ENCODE measurements at regions not wholly inside any gene's neighbourhood (a gene's known extent, or its start where the extent isn't known, plus 50 kb on each side); places are given as distances from the start of the nearest gene placed in this dataset.

DNA sequence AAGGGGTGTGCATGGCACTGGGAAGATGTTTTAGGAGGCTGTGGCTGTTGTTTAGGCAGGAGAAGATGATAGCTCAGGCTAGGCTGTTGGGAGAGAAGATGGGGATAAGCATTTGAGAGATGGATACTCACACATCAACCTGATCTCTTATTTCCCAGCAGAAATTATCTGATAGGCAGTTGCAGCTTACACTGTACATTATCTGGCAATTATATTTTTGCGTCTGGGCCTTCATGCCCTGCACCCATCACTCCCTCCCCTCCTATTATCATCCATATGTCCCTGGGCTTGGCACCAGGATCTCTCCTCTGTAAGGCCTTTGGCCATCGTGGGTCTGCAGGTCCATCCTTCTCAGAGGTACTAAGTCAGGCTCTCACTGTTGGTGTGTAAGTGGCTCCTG lies 401.0 kb upstream of the EEF2KMT start:
- no peaks in the 10 kb centered on the region for H3K9me3 ChIP-seq (ENCODE audit: low read length)
- no peak overlapping the region for H3K4me3 ChIP-seq (ENCODE audit: low read length)
- no peak for DNase-seq
- no peak overlapping the region for H3K27ac ChIP-seq (ENCODE audit: low read depth, low read length)
- no peak overlapping the region for H3K27ac Mint-ChIP-seq
- no peaks in the 10 kb centered on the region for H3K36me3 ChIP-seq (ENCODE audit: insufficient read depth, low read length)
- no peak overlapping the region for H3K4me3 Mint-ChIP-seq
- peaks cover 0 to 13% (median 4%) of the 10 kb centered on the region in 5 donors for H3K9me3 Mint-ChIP-seq
- no peaks in the 10 kb centered on the region for H3K36me3 Mint-ChIP-seq
- no peaks in the 10 kb centered on the region for H3K4me1 Mint-ChIP-seq
- ChIA-PET POLR2A (no interaction called here), CTCF (no interaction called here)
- peaks cover 7% of the 10 kb centered on the region in 2 donors for H3K27me3 Mint-ChIP-seq
- no peaks in the 10 kb centered on the region for H3K27me3 ChIP-seq (ENCODE audit: insufficient read depth, low read length, poor library complexity, severe bottlenecking)
- no peaks in the 10 kb centered on the region for H3K4me1 ChIP-seq (ENCODE audit: insufficient read depth, low read length)

DNA sequence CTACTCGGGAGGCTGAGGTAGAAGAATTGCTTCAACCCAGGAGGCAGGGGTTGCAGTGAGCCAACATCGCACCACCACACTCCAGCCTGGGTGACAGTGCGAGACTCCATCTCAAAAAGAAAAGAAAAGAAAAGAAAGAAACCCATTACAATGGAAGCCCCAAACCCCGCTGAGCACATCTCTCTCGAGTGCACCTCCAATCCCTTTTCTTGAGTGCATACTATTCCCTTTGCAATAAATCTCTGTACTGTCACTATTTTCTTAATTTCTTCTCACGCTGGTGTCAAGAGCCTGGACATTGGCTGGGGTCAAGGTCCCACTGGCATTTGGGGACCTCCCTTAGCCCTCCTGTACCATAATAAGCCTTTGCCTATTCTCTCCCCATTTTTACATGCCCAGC lies 398.4 kb upstream of the EEF2KMT start:
- Histone ChIP-seq H3K4me3 (ENCODE audit: low read length) (no peak overlapping the region), H3K4me1 (ENCODE audit: insufficient read depth, low read length) (no peaks in the 10 kb centered on the region), H3K27ac (ENCODE audit: low read depth, low read length) (no peak overlapping the region), H3K36me3 (ENCODE audit: insufficient read depth, low read length) (no peaks in the 10 kb centered on the region), H3K9me3 (ENCODE audit: low read length) (no peaks in the 10 kb centered on the region), H3K27me3 (ENCODE audit: insufficient read depth, low read length, poor library complexity, severe bottlenecking) (no peaks in the 10 kb centered on the region)
- CTCF ChIA-PET, result no interaction called here
- Mint-ChIP-seq H3K36me3 (no peaks in the 10 kb centered on the region), H3K27me3 (peaks cover 7 to 17% of the 10 kb centered on the region in 2 donors), H3K4me1 (no peaks in the 10 kb centered on the region), H3K9me3 (peaks cover 0 to 13% (median 3%) of the 10 kb centered on the region in 5 donors), H3K27ac (no peak overlapping the region), H3K4me3 (no peak overlapping the region)
- POLR2A ChIA-PET, result no interaction called here
- DNase-seq, result no peak

DNA sequence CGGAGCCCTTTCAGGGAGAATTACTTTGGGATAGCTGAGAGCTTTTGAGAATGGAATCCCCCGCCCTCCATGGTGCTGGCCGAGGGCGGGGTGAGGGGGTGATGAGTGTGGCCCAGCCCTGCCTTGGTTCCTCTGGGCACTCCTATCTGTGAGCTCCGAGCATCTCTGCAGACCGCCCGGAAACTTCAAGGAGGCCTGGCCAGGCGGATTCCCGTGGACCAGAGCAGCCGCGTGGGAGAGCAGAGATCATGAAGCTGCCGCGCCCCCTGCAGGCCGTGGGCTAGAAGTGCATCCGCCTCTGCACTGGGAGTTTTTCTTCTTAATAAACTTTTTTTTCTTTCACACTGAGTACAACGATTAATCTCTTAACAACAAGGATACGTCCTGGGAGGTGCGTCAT lies 392.9 kb upstream of the EEF2KMT start:
- peaks cover 0 to 17% of the 10 kb centered on the region in 2 donors for H3K27me3 Mint-ChIP-seq
- Histone ChIP-seq H3K27ac (ENCODE audit: low read depth, low read length) (no peak overlapping the region), H3K4me3 (ENCODE audit: low read length) (no peak overlapping the region), H3K4me1 (ENCODE audit: insufficient read depth, low read length) (no peaks in the 10 kb centered on the region), H3K27me3 (ENCODE audit: insufficient read depth, low read length, poor library complexity, severe bottlenecking) (no peaks in the 10 kb centered on the region), H3K36me3 (ENCODE audit: insufficient read depth, low read length) (no peaks in the 10 kb centered on the region), H3K9me3 (ENCODE audit: low read length) (no peaks in the 10 kb centered on the region)
- peaks cover 0 to 9% (median 0%) of the 10 kb centered on the region in 5 donors for H3K9me3 Mint-ChIP-seq
- no peak for DNase-seq
- CTCF ChIA-PET, result interaction anchor here (0.7 kb wide), 1 partner anchor 100 kb away, joined by 3 read pairs; no protein-coding TSS in a partner anchor
- no peak overlapping the region for H3K4me3 Mint-ChIP-seq
- POLR2A ChIA-PET, result no interaction called here
- H3K4me1 Mint-ChIP-seq, result no peaks in the 10 kb centered on the region
- no peak overlapping the region for H3K27ac Mint-ChIP-seq
- no peaks in the 10 kb centered on the region for H3K36me3 Mint-ChIP-seq

DNA sequence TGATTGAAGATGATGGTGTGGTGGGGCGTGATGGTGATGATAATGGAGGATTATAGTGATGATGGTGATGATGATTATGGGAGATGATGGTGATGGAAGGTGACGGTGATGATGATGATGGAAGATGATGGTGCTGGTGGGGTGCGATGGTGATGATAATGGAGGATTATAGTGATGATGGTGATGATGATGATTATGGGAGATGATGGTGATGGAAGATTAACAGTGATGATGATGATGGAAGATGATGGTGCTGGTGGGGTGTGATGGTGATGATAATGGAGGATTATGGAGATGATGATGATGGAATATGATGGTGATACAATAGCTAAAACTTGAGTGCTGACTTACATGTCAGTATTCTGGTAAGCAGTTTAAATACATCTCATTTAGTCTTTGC lies 391.0 kb upstream of the EEF2KMT start:
- Mint-ChIP-seq H3K36me3 (no peaks in the 10 kb centered on the region), H3K4me1 (no peaks in the 10 kb centered on the region), H3K4me3 (no peak overlapping the region), H3K27me3 (peaks cover 2 to 13% of the 10 kb centered on the region in 2 donors), H3K9me3 (peaks cover 0 to 8% (median 0%) of the 10 kb centered on the region in 5 donors), H3K27ac (no peak overlapping the region)
- Histone ChIP-seq H3K27ac (ENCODE audit: low read depth, low read length) (no peak overlapping the region), H3K4me3 (ENCODE audit: low read length) (no peak overlapping the region), H3K4me1 (ENCODE audit: insufficient read depth, low read length) (no peaks in the 10 kb centered on the region), H3K36me3 (ENCODE audit: insufficient read depth, low read length) (no peaks in the 10 kb centered on the region), H3K27me3 (ENCODE audit: insufficient read depth, low read length, poor library complexity, severe bottlenecking) (no peaks in the 10 kb centered on the region), H3K9me3 (ENCODE audit: low read length) (no peaks in the 10 kb centered on the region)
- DNase-seq, result no peak
- ChIA-PET CTCF (no interaction called here), POLR2A (no interaction called here)

- ChIA-PET CTCF (interaction anchor here (1.4 kb wide), 1 partner anchor 10 kb away, joined by 3 read pairs; no protein-coding TSS in a partner anchor), POLR2A (no interaction called here)
- no peaks in the 10 kb centered on the region for H3K9me3 ChIP-seq (ENCODE audit: low read length)
- Mint-ChIP-seq H3K4me1 (no peaks in the 10 kb centered on the region), H3K27ac (no peak overlapping the region), H3K27me3 (peaks cover 2 to 10% of the 10 kb centered on the region in 2 donors), H3K36me3 (no peaks in the 10 kb centered on the region), H3K9me3 (peaks cover 0 to 8% (median 0%) of the 10 kb centered on the region in 5 donors), H3K4me3 (no peak overlapping the region)
- no peak overlapping the region for H3K27ac ChIP-seq (ENCODE audit: low read depth, low read length)
- H3K4me1 ChIP-seq (ENCODE audit: insufficient read depth, low read length), result no peaks in the 10 kb centered on the region
- no peaks in the 10 kb centered on the region for H3K27me3 ChIP-seq (ENCODE audit: insufficient read depth, low read length, poor library complexity, severe bottlenecking)
- DNase-seq, result no peak
- no peak overlapping the region for H3K4me3 ChIP-seq (ENCODE audit: low read length)
- H3K36me3 ChIP-seq (ENCODE audit: insufficient read depth, low read length), result no peaks in the 10 kb centered on the region
Observed at GRCh38 chr16:5487728-5488127, 390.1 kb upstream of the EEF2KMT start.

GRCh38 chr16:5482256-5482655 lies 384.7 kb upstream of the EEF2KMT start:
- ChIA-PET POLR2A (no interaction called here), CTCF (no interaction called here)
- Mint-ChIP-seq H3K4me3 (no peak overlapping the region), H3K4me1 (no peaks in the 10 kb centered on the region), H3K27ac (no peak overlapping the region), H3K36me3 (no peaks in the 10 kb centered on the region), H3K9me3 (peaks cover 0 to 5% (median 1%) of the 10 kb centered on the region in 5 donors), H3K27me3 (peaks cover 4 to 5% of the 10 kb centered on the region in 2 donors)
- Histone ChIP-seq H3K27me3 (ENCODE audit: insufficient read depth, low read length, poor library complexity, severe bottlenecking) (no peaks in the 10 kb centered on the region), H3K36me3 (ENCODE audit: insufficient read depth, low read length) (no peaks in the 10 kb centered on the region), H3K9me3 (ENCODE audit: low read length) (no peaks in the 10 kb centered on the region), H3K27ac (ENCODE audit: low read depth, low read length) (no peak overlapping the region), H3K4me1 (ENCODE audit: insufficient read depth, low read length) (no peaks in the 10 kb centered on the region), H3K4me3 (ENCODE audit: low read length) (no peak overlapping the region)
- no peak for DNase-seq

DNA sequence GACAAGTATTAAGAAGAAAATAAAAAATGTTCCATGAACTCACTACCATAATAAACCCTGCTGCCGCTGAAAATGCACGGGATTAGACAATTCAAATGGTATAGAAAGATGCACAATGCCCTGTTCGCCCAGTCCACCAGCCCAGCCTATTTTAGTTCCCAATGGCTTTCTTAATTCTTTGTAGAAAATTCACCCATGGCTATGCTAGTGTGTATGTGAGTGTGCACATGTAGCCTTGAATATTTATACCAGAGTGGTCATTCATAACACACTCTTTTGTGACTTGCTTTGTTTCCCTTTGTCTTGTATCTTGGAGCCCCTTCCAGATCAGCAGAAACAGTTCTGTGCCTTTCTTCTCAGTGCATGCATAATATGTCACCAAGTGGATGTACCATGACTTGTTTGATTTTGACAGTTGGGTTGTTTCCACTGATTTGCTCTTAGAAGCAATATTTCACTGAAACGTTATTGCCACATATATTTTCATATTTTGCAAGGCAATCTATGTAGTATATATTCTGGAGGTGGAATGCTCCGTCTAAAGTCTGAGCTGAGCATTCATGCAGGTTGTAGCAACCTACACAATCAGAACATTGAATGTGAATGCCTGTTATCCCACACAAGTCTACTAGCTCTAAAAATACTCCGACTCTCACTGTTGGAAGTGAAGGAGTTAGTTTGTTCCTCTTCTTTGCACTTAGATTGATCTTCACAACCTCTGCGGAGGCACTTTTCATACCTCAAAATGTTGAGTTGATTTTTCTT lies 383.0 kb upstream of the EEF2KMT start:
- CTCF ChIA-PET, result no interaction called here
- Mint-ChIP-seq H3K9me3 (peaks cover 0 to 2% (median 0%) of the 10 kb centered on the region in 5 donors), H3K36me3 (no peaks in the 10 kb centered on the region), H3K4me3 (no peak overlapping the region), H3K4me1 (no peaks in the 10 kb centered on the region), H3K27me3 (peaks cover 4 to 5% of the 10 kb centered on the region in 2 donors), H3K27ac (peak overlapping the region in 1 of 8 donors; percentile 48)
- POLR2A ChIA-PET, result no interaction called here
- Histone ChIP-seq H3K9me3 (ENCODE audit: low read length) (no peaks in the 10 kb centered on the region), H3K4me3 (ENCODE audit: low read length) (no peak overlapping the region), H3K27me3 (ENCODE audit: insufficient read depth, low read length, poor library complexity, severe bottlenecking) (no peaks in the 10 kb centered on the region), H3K4me1 (ENCODE audit: insufficient read depth, low read length) (no peaks in the 10 kb centered on the region), H3K27ac (ENCODE audit: low read depth, low read length) (no peak overlapping the region), H3K36me3 (ENCODE audit: insufficient read depth, low read length) (no peaks in the 10 kb centered on the region)
- no peak for DNase-seq

DNA sequence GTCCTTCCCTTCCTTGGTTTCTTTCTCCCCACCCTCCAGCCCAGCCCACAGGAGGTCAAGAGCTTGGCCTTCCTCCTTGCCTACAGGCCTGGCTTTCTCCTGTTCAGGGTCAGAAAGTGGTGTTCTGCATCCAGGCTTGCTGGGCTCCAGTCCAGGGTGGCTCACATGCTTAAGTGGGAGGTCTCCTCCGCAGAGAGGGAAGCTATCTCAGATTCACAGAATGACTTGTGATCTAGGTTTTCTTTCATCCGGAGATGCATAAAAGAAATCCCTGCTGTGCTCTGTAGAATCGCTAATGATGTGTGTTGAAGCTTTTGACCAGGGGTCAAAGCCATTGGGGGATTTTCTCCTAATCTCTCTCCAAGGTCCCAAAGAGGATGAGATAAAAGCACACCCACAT lies 382.3 kb upstream of the EEF2KMT start:
- H3K36me3 Mint-ChIP-seq, result no peaks in the 10 kb centered on the region
- H3K4me1 Mint-ChIP-seq, result no peaks in the 10 kb centered on the region
- no peak for DNase-seq
- Histone ChIP-seq H3K9me3 (ENCODE audit: low read length) (no peaks in the 10 kb centered on the region), H3K27ac (ENCODE audit: low read depth, low read length) (no peak overlapping the region), H3K27me3 (ENCODE audit: insufficient read depth, low read length, poor library complexity, severe bottlenecking) (no peaks in the 10 kb centered on the region), H3K36me3 (ENCODE audit: insufficient read depth, low read length) (no peaks in the 10 kb centered on the region), H3K4me1 (ENCODE audit: insufficient read depth, low read length) (no peaks in the 10 kb centered on the region), H3K4me3 (ENCODE audit: low read length) (no peak overlapping the region)
- peaks cover 0 to 2% (median 0%) of the 10 kb centered on the region in 5 donors for H3K9me3 Mint-ChIP-seq
- H3K27ac Mint-ChIP-seq, result no peak overlapping the region
- CTCF ChIA-PET, result no interaction called here
- POLR2A ChIA-PET, result no interaction called here
- H3K4me3 Mint-ChIP-seq, result no peak overlapping the region
- H3K27me3 Mint-ChIP-seq, result peaks cover 4 to 5% of the 10 kb centered on the region in 2 donors
